A673 (cell line): ENCODE measurements at regions not wholly inside any gene's neighbourhood (a gene's known extent, or its start where the extent isn't known, plus 50 kb on each side); places are given as distances from the start of the nearest gene placed in this dataset.

ENCODE experiments used
- CTCF ChIP-seq: fragments of 300-800, 200-600 bp; sonication (generic); conservative IDR thresholded peaks from 2 replicates; pipeline ENCODE4 v1.5.1; 2017; ENCODE audit warnings: low read depth, mild to moderate bottlenecking, antibody characterized with exemption, low read length, moderate library complexity, mixed read lengths
- EZH2 ChIP-seq: fragments of 200-600 bp; sonication (generic); IDR thresholded peaks from 2 replicates; pipeline ENCODE4 v1.6.1; 2017; ENCODE audit warnings: borderline replicate concordance, low read depth, mild to moderate bottlenecking, mixed read lengths, antibody characterized with exemption, low read length; ENCODE audit not compliant: poor library complexity, severe bottlenecking

GRCh38 chr16:5460701-5461100 lies 363.1 kb upstream of the EEF2KMT start:
- no peak for TF ChIP-seq CTCF
- TF ChIP-seq EZH2, result no peak
